Prostate gland (tissue), 2 donors: ENCODE measurements at regions not wholly inside any gene's neighbourhood (a gene's known extent, or its start where the extent isn't known, plus 50 kb on each side); places are given as distances from the start of the nearest gene placed in this dataset.

Source experiments
- POLR2AphosphoS5 ChIP-seq: sonication (generic); formaldehyde crosslinking; IDR thresholded peaks from one replicate; pipeline ENCODE4 v1.6.1; 2017; ENCODE audit warnings: antibody characterized with exemption
- TF ChIP-seq, protein P1 (sequence below), 4 experiments: fragments of 200-600 bp in 2 of 4; fragments of 450-650 bp in 2 of 4; sonication (generic) in 2 of 4; IDR thresholded peaks; 1 replicate in 3 of 4; 2 replicates in 1 of 4; pipeline ENCODE4 v1.5.1; 2016 to 2019; ENCODE audit warnings: antibody characterized with exemption in 4 of 4, mild to moderate bottlenecking in 2 of 4, moderate library complexity in 2 of 4

DNA sequence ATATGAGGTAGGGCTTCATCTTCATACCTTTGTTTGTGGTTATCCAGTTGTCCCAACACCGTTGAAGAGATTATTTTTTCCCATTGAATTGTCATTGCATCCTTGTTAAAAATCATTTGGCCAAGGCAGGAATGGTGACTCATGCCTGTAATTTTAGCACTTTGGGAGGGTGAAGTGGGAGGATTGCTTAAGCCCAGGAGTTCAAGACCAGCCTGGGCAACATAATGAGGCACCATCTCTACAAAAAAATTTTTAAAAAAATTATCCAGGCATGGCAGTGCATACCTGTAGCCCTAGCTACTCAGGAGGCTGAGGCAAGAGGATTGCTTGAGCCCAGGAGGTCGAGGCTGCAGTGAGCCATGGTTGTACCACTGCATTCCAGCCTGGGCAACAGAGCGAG lies 223.9 kb downstream of the TANC2 start:
- TF ChIP-seq, protein P1, sequence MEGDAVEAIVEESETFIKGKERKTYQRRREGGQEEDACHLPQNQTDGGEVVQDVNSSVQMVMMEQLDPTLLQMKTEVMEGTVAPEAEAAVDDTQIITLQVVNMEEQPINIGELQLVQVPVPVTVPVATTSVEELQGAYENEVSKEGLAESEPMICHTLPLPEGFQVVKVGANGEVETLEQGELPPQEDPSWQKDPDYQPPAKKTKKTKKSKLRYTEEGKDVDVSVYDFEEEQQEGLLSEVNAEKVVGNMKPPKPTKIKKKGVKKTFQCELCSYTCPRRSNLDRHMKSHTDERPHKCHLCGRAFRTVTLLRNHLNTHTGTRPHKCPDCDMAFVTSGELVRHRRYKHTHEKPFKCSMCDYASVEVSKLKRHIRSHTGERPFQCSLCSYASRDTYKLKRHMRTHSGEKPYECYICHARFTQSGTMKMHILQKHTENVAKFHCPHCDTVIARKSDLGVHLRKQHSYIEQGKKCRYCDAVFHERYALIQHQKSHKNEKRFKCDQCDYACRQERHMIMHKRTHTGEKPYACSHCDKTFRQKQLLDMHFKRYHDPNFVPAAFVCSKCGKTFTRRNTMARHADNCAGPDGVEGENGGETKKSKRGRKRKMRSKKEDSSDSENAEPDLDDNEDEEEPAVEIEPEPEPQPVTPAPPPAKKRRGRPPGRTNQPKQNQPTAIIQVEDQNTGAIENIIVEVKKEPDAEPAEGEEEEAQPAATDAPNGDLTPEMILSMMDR (IDR thresholded peaks at IDR 0.05) = no peak
- TF ChIP-seq POLR2AphosphoS5 = no peak
